Prostate gland (tissue), 2 donors: ENCODE measurements at regions not wholly inside any gene's neighbourhood (a gene's known extent, or its start where the extent isn't known, plus 50 kb on each side); places are given as distances from the start of the nearest gene placed in this dataset.
"Not testable (repeated sequence)": the region's sequence is repeated elsewhere in the genome, so short reads cannot be mapped to it uniquely, and the experiment has no call there.

ENCODE experiments used
- DNase-seq: peaks from one replicate; pipeline ENCODE4 v3.0.0-alpha.2; 2019; ENCODE audit warnings: low spot score
- H3K27ac ChIP-seq, 2 donors: fragments of 200-600 bp; sonication (generic); 2 replicates each; pipeline ENCODE4 v1.5.1; 2017 to 2019
- H3K27me3 ChIP-seq: fragments of 200-600 bp; sonication (generic); replicated peaks from 2 replicates; pipeline ENCODE4 v1.5.1; 2019; ENCODE audit not compliant: insufficient read depth
- H3K36me3 ChIP-seq, 2 donors: fragments of 200-600 bp; sonication (generic); 1 replicate in 1 of 2; 2 replicates in 1 of 2; pipeline versions ENCODE4 v1.5.1 to v1.8.1; 2017 to 2019
- H3K4me1 ChIP-seq: fragments of 200-600 bp; sonication (generic); replicated peaks from 2 replicates; pipeline ENCODE4 v1.5.1; 2019
- H3K4me3 ChIP-seq, 2 donors: fragments of 200-600 bp; sonication (generic); 2 replicates each; pipeline ENCODE4 v1.5.1; 2017 to 2019
- H3K9me3 ChIP-seq: fragments of 200-600 bp; sonication (generic); 2 replicates; pipeline ENCODE4 v1.5.1; 2017
- CTCF ChIP-seq, 4 experiments: fragments of 200-600 bp in 2 of 4; fragments of 450-650 bp in 2 of 4; sonication (generic) in 2 of 4; IDR thresholded peaks; 1 replicate in 3 of 4; 2 replicates in 1 of 4; pipeline ENCODE4 v1.5.1; 2016 to 2019; ENCODE audit warnings: antibody characterized with exemption in 4 of 4, mild to moderate bottlenecking in 2 of 4, moderate library complexity in 2 of 4
- POLR2A ChIP-seq: fragments of 450-650 bp; IDR thresholded peaks from one replicate; pipeline ENCODE4 v1.6.1; 2016; ENCODE audit warnings: antibody characterized with exemption, mild to moderate bottlenecking
- POLR2AphosphoS5 ChIP-seq: sonication (generic); formaldehyde crosslinking; IDR thresholded peaks from one replicate; pipeline ENCODE4 v1.6.1; 2017; ENCODE audit warnings: antibody characterized with exemption
- WGBS: methylation state at CpG from one replicate; pipeline ENCODE4 v1.1.5; 2018; 5-methylcytosine and 5-hydroxymethylcytosine counted together
- intact Hi-C: fragments of 100-400 bp; cut with DNase I; formaldehyde crosslinking; loops from one replicate; pipeline ENCODE4 v1.14.2; 2022

DNA sequence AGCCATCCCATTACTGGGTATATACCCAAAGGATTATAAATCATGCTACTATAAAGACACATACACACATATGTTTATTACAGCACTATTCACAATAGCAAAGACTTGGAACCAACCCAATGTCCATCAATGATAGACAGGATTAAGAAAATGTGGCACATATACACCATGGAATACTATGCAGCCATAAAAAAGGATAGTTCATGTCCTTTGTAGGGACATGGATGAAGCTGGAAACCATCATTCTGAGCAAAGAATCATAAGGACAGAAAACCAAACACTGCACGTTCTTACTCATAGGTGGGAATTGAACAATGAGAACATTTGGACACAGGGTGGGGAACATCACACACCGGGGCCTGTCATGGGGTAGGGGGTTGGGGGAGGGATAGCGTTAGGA is 60.3 kb upstream of the NMU start:
- H3K9me3 ChIP-seq, H3K4me1 ChIP-seq, intact Hi-C loops, DNase-seq, H3K36me3 ChIP-seq, H3K27ac ChIP-seq, H3K27me3 ChIP-seq, H3K4me3 ChIP-seq: not testable (repeated sequence)
- WGBS = 90% methylated on average over 3 of the region's 3 CpGs

DNA sequence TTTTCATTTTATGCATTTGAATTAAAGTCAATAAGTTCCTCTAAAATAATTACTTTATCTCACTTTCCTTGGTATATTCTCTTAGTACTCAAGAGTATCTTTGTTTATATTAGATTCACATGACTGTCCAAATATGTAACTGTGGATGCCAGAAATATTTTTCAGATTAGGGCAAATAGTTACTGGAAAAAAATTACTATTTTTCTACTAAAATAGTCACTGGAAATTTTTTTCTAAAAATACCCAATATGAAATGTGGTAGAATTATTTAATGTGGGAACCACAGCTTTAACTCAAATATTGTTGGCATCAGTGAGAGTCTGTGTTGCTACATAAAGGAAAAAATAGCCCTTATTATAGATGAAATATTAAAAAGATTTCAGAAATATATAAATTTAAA is 70.4 kb upstream of the NMU start:
- no peaks in the 10 kb centered on the region for H3K4me1 ChIP-seq
- no peak overlapping the region for H3K4me3 ChIP-seq
- TF ChIP-seq POLR2A = no peak
- TF ChIP-seq CTCF (IDR thresholded peaks at IDR 0.05) = no peak
- TF ChIP-seq POLR2AphosphoS5 = no peak
- DNase-seq = no peak
- H3K27ac ChIP-seq = no peak overlapping the region
- H3K9me3 ChIP-seq = no peaks in the 10 kb centered on the region
- no peaks in the 10 kb centered on the region for H3K36me3 ChIP-seq
- intact Hi-C loops = no loop called here
- no peaks in the 10 kb centered on the region for H3K27me3 ChIP-seq

GRCh38 chr4:55707507-55707906 is 71.4 kb upstream of the NMU start:
- no peaks in the 10 kb centered on the region for H3K4me1 ChIP-seq
- no peak overlapping the region for H3K27ac ChIP-seq
- 93% methylated on average over 5 of the region's 5 CpGs for WGBS
- no peaks in the 10 kb centered on the region for H3K27me3 ChIP-seq
- no peak overlapping the region for H3K4me3 ChIP-seq
- intact Hi-C loops = no loop called here
- no peak for DNase-seq
- H3K36me3 ChIP-seq = no peaks in the 10 kb centered on the region
- TF ChIP-seq POLR2AphosphoS5 (no peak), POLR2A (no peak), CTCF (IDR thresholded peaks at IDR 0.05) (no peak)
- H3K9me3 ChIP-seq = no peaks in the 10 kb centered on the region

DNA sequence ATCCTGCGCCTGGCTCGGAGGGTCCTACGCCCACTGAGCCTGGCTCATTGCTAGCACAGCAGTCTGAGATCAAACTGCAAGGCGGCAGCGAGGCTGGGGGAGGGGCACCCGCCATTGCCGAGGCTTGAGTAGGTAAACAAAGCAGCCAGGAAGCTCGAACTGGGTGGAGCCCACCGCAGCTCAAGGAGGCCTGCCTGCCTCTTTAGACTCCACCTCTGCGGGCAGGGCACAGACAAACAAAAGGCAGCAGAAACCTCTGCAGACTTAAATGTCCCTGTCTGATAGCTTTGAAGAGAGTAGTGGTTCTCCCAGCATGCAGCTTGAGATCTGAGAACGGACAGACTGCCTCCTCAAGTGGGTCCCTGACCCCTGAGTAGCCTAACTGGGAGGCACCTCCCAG is 71.9 kb upstream of the NMU start:
- H3K27ac ChIP-seq, H3K4me1 ChIP-seq, H3K9me3 ChIP-seq, H3K27me3 ChIP-seq, H3K36me3 ChIP-seq, intact Hi-C loops, H3K4me3 ChIP-seq, DNase-seq: not testable (repeated sequence)
- 67% methylated on average over 10 of the region's 11 CpGs for WGBS

DNA sequence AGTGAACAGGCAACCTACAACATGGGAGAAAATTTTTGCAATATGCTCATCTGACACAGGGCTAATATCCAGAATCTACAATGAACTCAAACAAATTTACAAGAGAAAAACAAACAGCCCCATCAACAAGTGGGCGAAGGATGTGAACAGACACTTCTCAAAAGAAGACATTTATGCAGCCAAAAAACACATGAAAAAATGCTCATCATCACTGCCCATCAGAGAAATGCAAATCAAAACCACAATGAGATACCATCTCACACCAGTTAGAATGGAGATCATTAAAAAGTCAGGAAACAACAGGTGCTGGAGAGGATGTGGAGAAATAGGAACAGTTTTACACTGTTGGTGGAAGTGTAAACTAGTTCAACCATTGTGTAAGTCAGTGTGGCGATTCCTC is 76.7 kb upstream of the NMU start:
- DNase-seq, H3K36me3 ChIP-seq, H3K4me3 ChIP-seq, H3K9me3 ChIP-seq, intact Hi-C loops, H3K4me1 ChIP-seq, H3K27ac ChIP-seq, H3K27me3 ChIP-seq: not testable (repeated sequence)
- WGBS = 79% methylated on average over 2 of the region's 2 CpGs

GRCh38 chr4:55721651-55722050 is 85.6 kb upstream of the NMU start:
- TF ChIP-seq POLR2AphosphoS5 = no peak
- TF ChIP-seq POLR2A = no peak
- no peak for TF ChIP-seq CTCF (IDR thresholded peaks at IDR 0.05)
- H3K4me3 ChIP-seq = no peak overlapping the region
- intact Hi-C loops = no loop called here
- no peaks in the 10 kb centered on the region for H3K4me1 ChIP-seq
- no peaks in the 10 kb centered on the region for H3K9me3 ChIP-seq
- H3K27ac ChIP-seq = no peak overlapping the region
- no peaks in the 10 kb centered on the region for H3K27me3 ChIP-seq
- no peaks in the 10 kb centered on the region for H3K36me3 ChIP-seq
- no peak for DNase-seq

GRCh38 chr4:55722132-55722531 is 86.0 kb upstream of the NMU start:
- WGBS = 38% methylated on average over 6 of the region's 6 CpGs
- no peak for DNase-seq
- no peak overlapping the region for H3K27ac ChIP-seq
- H3K4me1 ChIP-seq = no peaks in the 10 kb centered on the region
- intact Hi-C loops = no loop called here
- no peak for TF ChIP-seq POLR2A
- no peak for TF ChIP-seq CTCF (IDR thresholded peaks at IDR 0.05)
- no peak for TF ChIP-seq POLR2AphosphoS5
- no peaks in the 10 kb centered on the region for H3K36me3 ChIP-seq
- no peaks in the 10 kb centered on the region for H3K9me3 ChIP-seq
- no peak overlapping the region for H3K4me3 ChIP-seq
- no peaks in the 10 kb centered on the region for H3K27me3 ChIP-seq
